ENCODE measurements at regions not wholly inside any gene's neighbourhood (a gene's known extent, or its start where the extent isn't known, plus 50 kb on each side); places are given as distances from the start of the nearest gene placed in this dataset.
"Not testable (repeated sequence)": the region's sequence is repeated elsewhere in the genome, so short reads cannot be mapped to it uniquely, and the experiment has no call there.

DNA sequence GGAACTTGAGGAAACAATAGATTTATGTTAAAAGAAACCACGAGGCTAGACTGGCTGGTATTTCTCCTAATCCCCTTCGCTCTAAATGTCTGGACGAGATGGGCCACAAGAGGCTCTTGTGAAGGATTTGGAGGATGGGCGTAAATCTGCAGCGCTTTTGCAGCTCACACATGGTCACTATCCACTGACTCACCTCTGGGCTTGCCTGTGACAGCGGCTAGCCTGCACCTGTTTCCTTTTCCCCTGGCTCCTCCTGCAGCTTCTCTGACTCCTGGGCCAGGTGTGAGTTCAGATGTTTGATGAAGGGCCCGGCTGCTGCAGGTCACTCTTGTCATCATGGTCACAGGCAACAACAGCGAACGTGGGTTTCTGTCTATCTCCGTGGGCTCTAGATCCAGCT lies 629.4 kb downstream of the CBLN4 start:
- DNase-seq = no peak
- no peak for ATAC-seq (ENCODE audit: poor library complexity)
- intact Hi-C loops (cut with DNase I) = no loop called here

DNA sequence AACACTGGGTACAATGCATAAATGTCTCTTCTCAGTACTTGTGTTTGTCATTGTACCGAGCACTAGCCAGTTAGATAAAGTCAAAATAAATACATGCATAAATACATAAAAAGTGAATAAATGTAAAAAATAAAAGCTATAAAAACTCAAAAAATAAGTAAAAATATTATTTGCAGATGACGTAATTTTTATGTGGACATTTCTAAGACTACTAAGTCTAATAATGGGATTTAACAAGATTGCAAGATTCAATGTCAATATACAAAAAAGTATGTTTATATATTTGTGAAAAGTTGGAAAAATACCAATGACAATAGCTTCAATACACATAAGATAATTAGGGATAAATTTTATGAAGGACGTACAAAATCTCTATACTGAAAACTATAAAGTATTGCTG lies 639.6 kb downstream of the CBLN4 start:
- no peak for ATAC-seq (ENCODE audit: poor library complexity)
- intact Hi-C loops (cut with DNase I) = no loop called here
- DNase-seq = no peak

DNA sequence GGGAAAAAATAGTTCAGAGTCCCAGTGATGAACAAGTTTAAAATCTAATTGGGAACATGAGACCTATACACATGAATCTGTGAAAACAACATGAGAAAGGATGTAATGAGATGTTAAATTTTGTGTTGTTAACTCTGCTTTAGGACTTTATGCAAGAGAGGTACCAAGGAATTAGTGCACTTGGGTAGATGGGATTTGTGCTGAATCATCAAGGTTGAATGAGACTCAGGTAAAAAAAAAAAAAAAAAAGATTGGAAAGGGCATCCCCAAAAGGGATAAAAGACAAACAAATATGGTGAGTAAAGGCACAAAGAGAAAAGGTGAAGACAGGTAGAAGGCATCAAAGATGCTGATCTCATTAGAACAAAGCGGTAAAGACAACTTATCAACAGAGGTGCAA lies 644.4 kb downstream of the CBLN4 start:
- intact Hi-C loops (cut with DNase I) = no loop called here
- ATAC-seq (ENCODE audit: poor library complexity) (no peak), DNase-seq (no peak)

DNA sequence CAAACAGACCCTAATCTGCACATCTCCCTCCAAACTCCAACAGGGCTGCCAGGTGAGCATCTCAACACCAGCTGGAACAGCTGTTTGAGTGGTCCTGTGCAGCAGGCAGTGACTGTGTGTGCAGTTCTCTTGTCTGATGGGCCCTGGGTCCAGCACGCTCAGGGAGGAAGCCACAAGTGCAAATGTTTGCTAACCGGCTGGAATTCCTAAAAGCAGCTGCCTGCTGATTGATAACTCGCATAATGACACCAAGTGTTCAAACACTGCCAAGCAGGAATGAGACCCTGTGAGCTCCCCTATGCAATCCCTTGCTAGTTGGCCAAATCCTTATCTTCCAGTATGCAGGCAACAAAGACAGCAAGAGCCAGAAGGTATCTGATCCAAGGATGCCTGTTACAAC lies 650.6 kb downstream of the CBLN4 start:
- ATAC-seq (ENCODE audit: poor library complexity) (no peak), DNase-seq (no peak)
- intact Hi-C loops (cut with DNase I) = no loop called here

DNA sequence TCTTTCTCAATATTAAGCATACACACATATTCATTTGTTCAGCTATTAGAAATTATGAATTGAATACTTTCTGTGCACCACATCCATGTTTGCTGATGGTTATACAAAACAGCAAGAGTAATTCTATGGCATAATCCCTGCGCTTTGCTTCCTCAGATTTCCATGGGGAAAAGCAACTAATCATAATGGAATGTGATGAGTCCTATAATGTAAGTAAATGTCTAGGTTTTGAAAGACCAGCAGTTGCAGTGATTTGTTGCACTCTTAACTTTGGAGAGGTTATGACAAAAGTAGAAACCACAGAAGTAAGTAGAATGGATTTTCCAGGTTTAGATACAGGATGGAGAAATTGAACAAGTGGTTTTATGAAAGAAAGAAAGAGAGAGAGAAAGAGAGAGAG lies 652.1 kb downstream of the CBLN4 start:
- no peak for ATAC-seq (ENCODE audit: poor library complexity)
- DNase-seq = no peak
- intact Hi-C loops (cut with DNase I) = no loop called here

DNA sequence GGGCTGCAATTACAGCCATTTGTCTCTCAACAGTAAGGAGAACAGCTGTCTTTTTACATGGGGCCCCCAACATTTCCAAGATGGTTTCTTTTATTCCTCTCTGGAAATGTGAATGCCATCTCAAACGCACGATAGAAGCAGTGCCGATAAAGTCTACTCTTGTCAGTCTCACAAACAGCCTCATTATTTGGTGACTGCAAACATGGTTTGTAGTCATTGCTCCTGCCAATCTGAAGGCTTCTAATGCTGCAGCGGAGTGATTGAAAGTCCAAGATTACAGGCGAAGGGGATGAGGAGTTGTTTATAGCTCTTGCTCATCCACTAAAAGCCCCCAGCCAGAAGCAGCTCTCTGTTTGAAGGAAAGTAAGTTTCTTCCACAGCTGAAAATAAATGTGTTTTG lies 657.1 kb downstream of the CBLN4 start:
- DNase-seq (no peak), ATAC-seq (ENCODE audit: poor library complexity) (no peak)
- intact Hi-C loops (cut with DNase I) = no loop called here

DNA sequence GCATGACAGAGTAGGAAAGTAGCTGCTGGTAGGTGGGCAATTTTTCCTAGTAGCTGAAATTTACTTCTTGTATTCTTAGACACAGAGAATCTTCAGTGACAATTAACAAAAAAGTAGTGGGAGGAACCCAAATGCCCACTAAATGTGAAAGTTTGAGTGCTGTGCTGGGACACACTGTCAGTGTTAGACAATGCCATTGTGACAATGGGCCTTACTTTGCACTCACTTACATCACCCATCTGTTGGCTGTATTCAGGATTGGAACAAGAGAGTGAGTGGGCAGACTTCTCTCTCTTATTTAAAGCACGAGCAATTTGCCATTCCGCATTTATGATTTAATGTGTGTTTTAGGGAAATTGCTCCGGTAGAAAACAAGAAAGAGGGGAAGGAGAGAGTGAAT lies 662.5 kb downstream of the CBLN4 start:
- ATAC-seq (ENCODE audit: poor library complexity) (no peak), DNase-seq (no peak)
- intact Hi-C loops (cut with DNase I) = no loop called here

DNA sequence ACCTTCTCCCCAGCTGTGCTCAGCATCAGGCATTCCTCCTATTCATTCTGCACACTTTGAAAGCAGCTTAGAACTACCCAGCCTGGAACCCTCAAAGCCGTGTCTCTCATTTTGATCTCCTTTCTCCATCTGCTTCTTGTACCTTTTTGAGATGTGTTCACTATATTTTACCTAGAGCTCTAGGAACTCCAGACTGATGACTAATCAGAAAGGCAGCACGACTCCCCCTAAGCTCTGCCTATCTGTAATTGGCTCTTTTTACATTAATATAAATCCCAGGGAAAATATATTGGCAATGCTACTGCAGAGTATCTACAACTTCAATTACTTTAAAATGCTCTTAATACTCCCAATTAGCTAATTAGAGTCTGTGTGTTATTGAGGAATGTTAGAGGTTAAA lies 671.5 kb downstream of the CBLN4 start:
- intact Hi-C loops (cut with DNase I) = no loop called here
- DNase-seq (no peak), ATAC-seq (ENCODE audit: poor library complexity) (no peak)

DNA sequence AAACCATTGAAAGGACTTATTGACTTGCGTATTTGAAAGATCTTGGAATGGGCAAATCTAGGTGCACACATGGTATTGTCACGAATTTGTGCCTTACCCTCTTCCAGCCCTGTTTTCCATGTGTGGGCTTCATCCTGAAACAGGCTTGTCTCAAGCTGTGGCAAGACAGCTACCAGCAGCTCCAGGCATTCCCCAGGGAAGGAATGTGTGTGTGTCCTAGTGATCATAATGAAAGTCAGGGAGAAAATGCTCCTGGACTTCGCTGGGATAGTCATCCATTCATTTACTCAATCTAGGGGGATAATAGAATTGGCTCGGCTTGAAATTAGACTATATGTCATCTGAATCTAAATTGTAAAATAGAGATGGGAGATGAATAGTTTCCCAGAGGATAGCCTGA lies 676.2 kb downstream of the CBLN4 start:
- DNase-seq = no peak
- intact Hi-C loops (cut with DNase I) = no loop called here
- no peak for ATAC-seq (ENCODE audit: poor library complexity)

DNA sequence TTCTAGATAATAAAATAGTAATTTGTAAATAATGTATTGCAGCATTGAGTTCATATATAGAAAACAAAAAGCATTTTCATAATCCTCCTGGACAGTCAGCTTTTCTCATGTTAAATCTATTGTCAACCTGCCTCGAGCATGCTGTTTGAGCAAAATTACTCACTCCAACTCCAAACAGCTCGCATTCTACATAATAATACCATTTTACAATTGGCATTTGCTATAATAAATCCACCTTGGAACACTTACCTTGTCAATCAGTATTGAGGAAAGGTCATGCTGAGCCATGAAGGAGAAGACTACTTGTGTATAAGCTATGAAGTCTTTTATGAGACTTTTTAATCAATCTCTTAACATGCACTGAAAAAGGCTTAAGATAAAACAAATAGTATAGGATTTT lies 682.6 kb downstream of the CBLN4 start:
- DNase-seq (no peak), ATAC-seq (ENCODE audit: poor library complexity) (no peak)
- intact Hi-C loops (cut with DNase I) = no loop called here

DNA sequence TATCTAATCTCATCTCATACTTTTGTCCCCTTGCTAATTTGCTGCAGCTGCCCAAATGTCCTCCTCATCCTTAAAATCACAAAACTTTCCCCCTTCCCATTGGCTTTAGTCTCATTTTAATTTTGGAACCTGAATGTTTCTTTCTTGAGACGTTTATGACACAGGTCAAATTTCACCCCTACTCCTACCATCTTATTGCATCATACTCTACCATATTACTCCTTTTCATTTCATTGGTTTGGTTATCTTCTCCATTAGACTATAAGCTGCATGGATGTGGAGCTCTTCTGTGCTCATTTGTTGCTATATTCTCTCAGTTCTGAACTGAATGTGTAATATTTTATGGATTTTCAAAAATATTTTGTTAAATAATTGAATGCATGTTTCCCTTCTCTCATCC lies 688.6 kb downstream of the CBLN4 start:
- intact Hi-C loops (cut with DNase I) = no loop called here

DNA sequence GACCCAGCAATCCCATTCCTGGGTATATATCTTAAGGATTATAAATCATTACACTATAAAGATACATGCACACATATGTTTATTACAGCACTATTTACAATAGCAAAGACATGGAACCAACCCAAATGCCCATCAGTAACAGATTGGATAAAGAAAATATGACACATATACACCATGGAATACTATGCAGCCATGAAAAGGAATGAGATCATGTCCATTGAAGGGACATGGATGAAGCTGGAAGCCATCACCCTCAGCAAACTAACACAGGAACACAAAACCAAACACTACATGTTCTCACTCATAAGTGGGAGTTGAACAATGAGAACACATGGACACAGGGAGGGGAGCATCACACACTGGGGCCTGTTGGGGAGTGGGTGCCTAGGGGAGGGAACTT lies 694.5 kb downstream of the CBLN4 start:
- DNase-seq; ATAC-seq (ENCODE audit: poor library complexity); intact Hi-C loops (cut with DNase I): not testable (repeated sequence)

More for the DNA sequence above, 688.6 kb downstream of the CBLN4 start:
- DNase-seq (no peak), ATAC-seq (ENCODE audit: poor library complexity) (no peak)

DNA sequence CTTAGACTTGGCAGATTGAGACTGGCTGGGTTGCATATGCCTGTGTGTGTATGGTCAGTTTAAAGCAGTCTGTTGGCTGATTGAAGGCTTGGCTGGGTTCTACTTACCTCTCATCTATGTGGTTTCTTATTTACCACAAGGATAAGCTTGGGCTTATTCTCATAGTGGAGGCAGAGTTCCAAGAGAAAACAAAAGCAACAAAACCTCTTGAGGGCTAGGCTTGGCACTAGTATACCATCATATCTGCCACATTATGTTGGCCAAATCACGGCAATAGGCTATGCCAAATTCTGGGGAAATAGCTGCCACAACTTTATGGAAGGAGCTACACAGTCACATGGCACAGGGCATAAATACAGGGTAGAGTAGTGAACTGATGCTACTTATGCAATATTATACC lies 714.1 kb downstream of the CBLN4 start:
- intact Hi-C loops (cut with DNase I) = no loop called here
- DNase-seq (no peak), ATAC-seq (ENCODE audit: poor library complexity) (no peak)

DNA sequence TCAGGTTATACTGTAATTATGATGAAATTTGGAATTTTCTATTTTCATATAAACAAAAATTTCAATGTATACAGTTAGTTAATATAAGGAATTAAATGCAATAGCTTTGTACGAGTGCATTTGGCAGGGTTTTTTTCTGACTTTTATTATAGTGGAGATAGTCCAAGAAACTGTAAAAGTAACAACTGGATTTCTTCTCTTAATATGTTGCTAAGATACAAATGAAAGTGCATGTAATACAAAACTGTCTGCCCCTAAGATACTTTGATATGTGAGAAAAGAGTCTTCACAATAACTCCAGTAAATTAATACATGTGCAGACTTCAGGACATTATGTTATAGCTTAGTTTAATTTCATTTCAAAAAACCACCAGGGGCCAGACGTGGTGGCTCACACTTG lies 721.4 kb downstream of the CBLN4 start:
- intact Hi-C loops (cut with DNase I) = no loop called here
- no peak for ATAC-seq (ENCODE audit: poor library complexity)

DNA sequence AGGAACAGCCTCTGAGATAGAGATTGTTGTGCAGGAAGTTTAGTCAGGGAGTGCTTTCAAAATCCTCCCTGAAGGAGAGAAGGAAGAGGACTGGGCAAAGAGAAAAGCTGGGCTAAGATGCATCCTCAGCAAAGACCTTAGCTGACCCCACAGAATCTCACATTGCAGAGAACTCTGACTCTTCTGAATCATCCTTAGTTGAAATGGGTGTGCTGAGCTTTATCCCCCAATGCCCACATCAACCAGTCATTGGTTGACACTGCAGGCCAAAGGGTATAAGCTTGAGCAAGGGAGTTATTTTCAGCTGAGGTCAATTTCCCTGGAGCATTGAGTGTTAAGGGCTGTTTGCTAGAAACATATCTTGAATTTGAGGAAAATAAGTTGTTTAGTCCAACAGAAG lies 732.2 kb downstream of the CBLN4 start:
- ATAC-seq (ENCODE audit: poor library complexity) = peak; percentile 64
- DNase-seq = no peak
- intact Hi-C loops (cut with DNase I) = no loop called here

More for the DNA sequence above, 721.4 kb downstream of the CBLN4 start:
- no peak for DNase-seq

DNA sequence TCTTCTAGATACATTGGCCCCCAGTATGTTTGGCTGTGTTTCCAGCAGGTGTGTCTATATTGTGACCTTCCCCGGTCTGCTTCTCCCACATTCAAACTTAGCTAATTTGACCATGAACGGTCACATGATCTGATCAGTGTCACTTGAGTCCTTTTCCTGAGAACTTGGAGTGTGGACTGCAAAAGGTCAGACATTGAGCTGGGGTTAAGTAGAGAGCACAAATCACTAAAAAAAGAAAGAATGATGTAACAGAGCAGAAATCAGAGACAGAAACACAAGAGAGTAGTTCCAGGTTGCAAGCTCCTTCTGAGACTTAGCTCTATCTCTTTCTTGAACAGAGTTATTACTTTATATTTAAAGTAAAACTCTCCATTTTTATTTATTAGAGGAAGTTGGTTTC lies 733.9 kb downstream of the CBLN4 start:
- intact Hi-C loops (cut with DNase I) = no loop called here
- peak; percentile 29 for ATAC-seq (ENCODE audit: poor library complexity)
- no peak for DNase-seq

DNA sequence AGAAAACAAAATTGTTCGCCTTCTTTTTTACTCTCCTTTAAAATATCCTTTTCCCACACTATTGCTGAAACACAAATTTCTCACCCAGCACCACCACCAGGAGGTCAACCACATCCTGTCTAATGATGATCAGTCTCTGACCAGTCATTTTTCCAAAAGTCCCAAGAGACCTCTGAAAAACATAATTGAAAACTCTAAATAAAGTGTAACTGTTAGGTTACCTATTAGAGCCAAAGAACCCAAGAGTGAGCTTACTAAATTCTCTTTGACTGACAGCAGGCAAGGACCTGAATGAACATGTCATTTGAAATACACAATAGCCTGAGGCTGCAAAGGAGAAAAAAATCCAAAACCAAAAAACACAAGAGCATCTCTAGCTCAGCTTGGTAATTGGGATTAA lies 735.4 kb downstream of the CBLN4 start:
- intact Hi-C loops (cut with DNase I) = no loop called here
- ATAC-seq (ENCODE audit: poor library complexity) (no peak), DNase-seq (no peak)

DNA sequence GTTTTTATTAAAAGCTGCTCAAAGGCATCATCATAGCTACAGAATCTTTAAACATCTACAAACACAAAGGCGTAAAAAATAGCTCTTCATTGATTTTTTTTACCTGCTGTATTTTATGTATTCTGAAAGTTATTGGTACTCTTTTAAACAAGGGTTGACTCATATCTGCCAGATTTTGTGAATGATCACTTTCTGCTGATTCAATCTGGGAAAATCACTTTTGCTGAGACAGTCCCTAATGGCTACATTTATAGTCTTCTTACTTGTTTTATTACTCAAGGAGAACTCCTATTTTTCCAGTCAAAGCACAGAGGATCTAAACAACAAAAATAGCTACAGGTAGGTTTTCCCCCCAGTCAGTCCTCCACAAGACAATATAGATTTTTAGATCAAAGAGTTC lies 739.0 kb downstream of the CBLN4 start:
- intact Hi-C loops (cut with DNase I) = no loop called here
- ATAC-seq (ENCODE audit: poor library complexity) (no peak), DNase-seq (no peak)

DNA sequence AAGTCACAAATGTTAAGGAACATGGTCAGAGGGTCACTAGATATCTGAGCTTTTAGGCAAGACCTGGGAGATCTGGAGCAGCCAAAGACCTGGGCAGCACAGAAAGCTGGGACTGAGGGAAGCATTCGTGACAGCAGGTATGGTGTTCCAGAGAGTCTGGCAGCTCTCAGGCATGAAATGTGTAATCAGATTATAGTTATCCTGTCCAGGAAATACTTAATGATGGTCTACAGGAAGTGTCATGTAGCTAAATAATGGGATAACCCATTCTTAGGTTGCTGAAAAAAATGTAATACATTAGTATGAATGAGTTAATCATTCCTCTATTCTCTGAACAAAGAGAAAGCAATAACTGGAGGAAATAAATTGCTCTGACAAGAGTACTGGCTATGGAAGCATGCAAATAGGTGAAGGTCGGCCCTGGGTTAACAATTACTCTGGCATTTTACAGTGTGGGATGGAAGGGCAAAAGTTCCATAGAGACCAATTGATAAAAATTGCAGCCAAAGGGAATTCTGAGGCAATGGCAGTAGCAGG lies 740.5 kb downstream of the CBLN4 start:
- DNase-seq (no peak), ATAC-seq (ENCODE audit: poor library complexity) (no peak)
- intact Hi-C loops (cut with DNase I) = no loop called here

DNA sequence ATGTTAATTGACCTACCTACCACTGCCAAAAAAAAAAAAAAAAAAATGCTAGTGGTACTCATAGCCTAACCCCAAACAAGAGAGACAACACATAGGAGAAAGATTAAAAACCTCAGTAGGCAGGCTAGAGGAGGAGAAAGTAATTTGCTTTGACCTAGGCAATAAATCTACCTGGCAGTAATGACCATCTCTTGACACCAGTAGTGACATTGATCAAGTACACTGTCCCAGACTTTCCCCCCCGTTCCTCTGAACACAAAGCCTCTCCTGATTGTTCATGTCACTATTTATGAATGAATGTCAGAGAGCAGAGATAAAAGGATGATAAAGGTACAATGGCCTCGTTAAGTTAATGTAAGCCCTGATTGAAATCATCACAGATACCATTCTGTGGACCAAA lies 746.8 kb downstream of the CBLN4 start:
- intact Hi-C loops (cut with DNase I) = no loop called here
- ATAC-seq (ENCODE audit: poor library complexity) (no peak), DNase-seq (no peak)

DNA sequence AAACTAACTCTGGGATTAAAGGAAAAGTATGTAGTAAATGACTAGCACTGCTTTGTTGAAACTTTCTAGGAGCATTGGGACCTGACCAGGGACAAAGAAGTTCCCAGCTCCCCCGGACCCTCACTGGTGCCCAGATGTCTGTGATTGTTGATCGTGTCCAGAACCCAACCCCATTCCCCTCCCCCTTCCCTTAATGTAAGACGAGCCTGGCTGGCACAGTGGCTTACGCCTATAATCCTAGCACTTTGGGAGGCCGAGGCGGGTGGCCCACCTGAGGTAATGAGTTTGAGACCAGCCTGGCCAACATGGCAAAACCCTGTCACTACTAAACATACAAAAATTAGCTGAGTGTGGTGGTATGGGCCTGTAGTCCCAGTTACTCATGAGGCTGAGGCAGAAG lies 750.3 kb downstream of the CBLN4 start:
- intact Hi-C loops (cut with DNase I) = no loop called here
- DNase-seq (no peak), ATAC-seq (ENCODE audit: poor library complexity) (no peak)

DNA sequence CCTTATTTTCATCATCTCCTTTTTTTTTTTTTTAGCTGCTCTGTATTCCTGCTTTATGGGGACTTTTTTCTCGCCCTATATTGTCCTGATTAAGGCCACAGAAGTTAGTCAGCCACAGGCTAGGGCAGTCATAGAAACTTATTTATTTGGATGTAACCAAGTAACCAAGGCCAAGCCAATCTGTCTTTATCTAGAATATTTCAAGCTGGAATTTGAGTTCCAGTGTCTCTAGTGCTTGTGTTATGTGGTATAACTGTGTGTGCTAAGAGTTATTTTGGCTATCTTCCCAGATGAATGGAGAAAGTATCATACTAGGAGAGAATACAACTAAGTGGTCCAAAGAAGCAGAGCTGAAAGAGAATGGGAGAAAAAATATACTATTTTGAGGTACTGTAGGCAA lies 751.5 kb downstream of the CBLN4 start:
- intact Hi-C loops (cut with DNase I) = no loop called here
- ATAC-seq (ENCODE audit: poor library complexity) (peak; percentile 94), DNase-seq (no peak)
